Bronchial epithelial cell (primary cell): ENCODE measurements at regions not wholly inside any gene's neighbourhood (a gene's known extent, or its start where the extent isn't known, plus 50 kb on each side); places are given as distances from the start of the nearest gene placed in this dataset.

Experiments used
- DNase-seq: peaks from one replicate; pipeline ENCODE4 v3.0.0-alpha.2; 2010; ENCODE audit warnings: low read depth
- FAIRE-seq: peaks from 2 replicates; lab custom pipeline; 2011; peaks lifted over from hg19 to GRCh38; lab: Jason Lieb, UNC
- H3K27me3 ChIP-seq: 2 replicates; pipeline ENCODE4 v1.5.1; 2011; ENCODE audit warnings: low read length; ENCODE audit not compliant: control insufficient read depth, insufficient read depth
- H3K36me3 ChIP-seq: 2 replicates; pipeline ENCODE4 v1.5.1; 2011; ENCODE audit warnings: low read length; ENCODE audit not compliant: control insufficient read depth, insufficient read depth
- H3K4me3 ChIP-seq: 2 replicates; pipeline ENCODE4 v1.5.1; 2011; ENCODE audit warnings: mild to moderate bottlenecking, low read depth, low read length, control low read depth
- TF ChIP-seq, protein P1 (sequence below): IDR thresholded peaks from 2 replicates; pipeline ENCODE4 v1.5.1; 2011; ENCODE audit warnings: mild to moderate bottlenecking, moderate library complexity, low read length, control low read depth, inconsistent platforms; ENCODE audit not compliant: insufficient read depth, severe bottlenecking

DNA sequence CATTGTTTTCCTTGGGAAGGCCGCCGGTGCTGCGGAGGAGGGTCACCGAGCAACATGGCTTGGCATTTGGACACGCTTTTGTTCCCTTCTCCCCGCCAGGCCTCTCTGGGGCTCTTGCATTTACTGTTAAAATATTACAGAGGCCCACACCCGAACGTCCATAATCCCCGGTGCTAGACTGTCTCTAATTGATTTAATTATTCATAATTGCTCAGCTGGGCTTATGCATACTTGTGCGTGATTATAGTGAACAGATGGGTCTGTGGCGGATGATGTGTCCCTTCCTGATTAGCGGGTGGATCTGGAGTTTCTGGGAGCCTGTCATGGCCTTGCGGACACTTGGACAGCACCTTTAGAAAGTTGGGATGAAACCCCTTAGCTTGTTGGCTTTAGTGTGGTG lies 100.2 kb upstream of the MSX1 start:
- TF ChIP-seq, protein P1, sequence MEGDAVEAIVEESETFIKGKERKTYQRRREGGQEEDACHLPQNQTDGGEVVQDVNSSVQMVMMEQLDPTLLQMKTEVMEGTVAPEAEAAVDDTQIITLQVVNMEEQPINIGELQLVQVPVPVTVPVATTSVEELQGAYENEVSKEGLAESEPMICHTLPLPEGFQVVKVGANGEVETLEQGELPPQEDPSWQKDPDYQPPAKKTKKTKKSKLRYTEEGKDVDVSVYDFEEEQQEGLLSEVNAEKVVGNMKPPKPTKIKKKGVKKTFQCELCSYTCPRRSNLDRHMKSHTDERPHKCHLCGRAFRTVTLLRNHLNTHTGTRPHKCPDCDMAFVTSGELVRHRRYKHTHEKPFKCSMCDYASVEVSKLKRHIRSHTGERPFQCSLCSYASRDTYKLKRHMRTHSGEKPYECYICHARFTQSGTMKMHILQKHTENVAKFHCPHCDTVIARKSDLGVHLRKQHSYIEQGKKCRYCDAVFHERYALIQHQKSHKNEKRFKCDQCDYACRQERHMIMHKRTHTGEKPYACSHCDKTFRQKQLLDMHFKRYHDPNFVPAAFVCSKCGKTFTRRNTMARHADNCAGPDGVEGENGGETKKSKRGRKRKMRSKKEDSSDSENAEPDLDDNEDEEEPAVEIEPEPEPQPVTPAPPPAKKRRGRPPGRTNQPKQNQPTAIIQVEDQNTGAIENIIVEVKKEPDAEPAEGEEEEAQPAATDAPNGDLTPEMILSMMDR, result no peak
- FAIRE-seq (no peak), DNase-seq (no peak)
- no peaks in the 10 kb centered on the region for H3K27me3 ChIP-seq
- no peak overlapping the region for H3K4me3 ChIP-seq
- H3K36me3 ChIP-seq, result no peaks in the 10 kb centered on the region

DNA sequence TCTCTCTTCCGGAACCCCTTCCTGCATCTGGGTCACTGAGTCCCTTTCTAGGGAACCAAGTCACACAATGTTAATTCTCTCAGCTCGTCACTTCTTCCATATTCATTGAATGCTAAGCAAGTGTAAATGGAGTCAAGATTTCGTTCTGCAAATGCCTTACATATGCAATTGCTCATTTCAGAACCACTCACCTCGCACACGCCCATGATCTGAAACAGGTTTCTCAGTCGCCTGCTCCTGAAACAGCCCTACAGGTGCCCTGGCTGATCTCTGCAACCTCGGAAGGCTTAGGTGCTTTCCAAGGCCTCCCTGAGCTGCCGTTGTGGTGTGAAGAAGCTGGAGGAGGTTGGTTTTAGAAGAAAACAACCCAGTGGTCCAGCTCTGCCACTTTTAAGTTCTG lies 100.8 kb upstream of the MSX1 start:
- DNase-seq (no peak), FAIRE-seq (no peak)
- Histone ChIP-seq H3K36me3 (no peaks in the 10 kb centered on the region), H3K4me3 (no peak overlapping the region), H3K27me3 (no peaks in the 10 kb centered on the region)
- TF ChIP-seq, protein P1, result no peak

GRCh38 chr4:4755306-4755705 lies 104.2 kb upstream of the MSX1 start:
- TF ChIP-seq, protein P1, result no peak
- Histone ChIP-seq H3K27me3 (no peaks in the 10 kb centered on the region), H3K36me3 (no peaks in the 10 kb centered on the region), H3K4me3 (no peak overlapping the region)
- FAIRE-seq (no peak), DNase-seq (no peak)

- no peak overlapping the region for H3K4me3 ChIP-seq
- no peak for FAIRE-seq
- TF ChIP-seq, protein P1, result no peak
- no peak for DNase-seq
- no peaks in the 10 kb centered on the region for H3K36me3 ChIP-seq
- no peaks in the 10 kb centered on the region for H3K27me3 ChIP-seq
Measured at GRCh38 chr4:4754641-4755040, 104.8 kb upstream of the MSX1 start.

DNA sequence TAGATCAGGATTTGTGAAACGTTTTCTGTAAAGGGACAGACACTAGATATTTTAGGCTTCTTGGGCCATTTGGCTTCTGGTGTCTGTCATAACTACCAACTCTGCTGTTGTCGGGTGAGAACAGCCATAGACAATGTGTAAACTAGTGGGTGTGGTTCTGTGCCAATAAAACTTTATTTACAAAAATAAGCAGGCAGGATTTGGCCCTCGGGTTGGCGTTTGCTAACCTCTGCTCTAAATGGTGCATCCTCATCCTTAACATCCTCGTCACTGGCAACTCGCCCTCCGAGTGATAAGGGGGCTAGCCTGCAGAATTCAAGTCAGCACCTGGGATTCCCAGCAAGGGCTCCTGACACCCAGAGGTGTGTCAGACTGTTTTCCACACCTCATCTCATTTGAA lies 105.8 kb upstream of the MSX1 start:
- Histone ChIP-seq H3K36me3 (no peaks in the 10 kb centered on the region), H3K27me3 (no peaks in the 10 kb centered on the region), H3K4me3 (no peak overlapping the region)
- DNase-seq, result no peak
- TF ChIP-seq, protein P1, result no peak
- no peak for FAIRE-seq
